A549 (cell line): ENCODE measurements at regions not wholly inside any gene's neighbourhood (a gene's known extent, or its start where the extent isn't known, plus 50 kb on each side); places are given as distances from the start of the nearest gene placed in this dataset.

Experiments
- ATAC-seq, 2 experiments: fragments of 200-7000 bp in 1 of 2; fragments of >200 bp in 1 of 2; cut with Nextera tagmentation in 1 of 2; cut with Tn5 transposase in 1 of 2; 3 replicates each; pipeline versions ENCODE4 v1.8.0 to v1.9.1; 2018 to 2020; ENCODE audit warnings: mild to moderate bottlenecking in 1 of 2, moderate library complexity in 1 of 2
- CTCF ChIA-PET: fragments of 300-600 bp; sonication (Branson Sonifier 250); formaldehyde crosslinking; extraction: SDS; loops from one replicate; lab custom pipeline; 2021; ENCODE audit warnings: antibody characterized with exemption, inconsistent platforms; lab: Yijun Ruan, JAX
- POLR2A ChIA-PET: fragments of 350-600 bp; formaldehyde crosslinking; extraction: SDS; loops from one replicate; lab custom pipeline; 2021; ENCODE audit warnings: antibody characterized with exemption, inconsistent platforms; lab: Yijun Ruan, JAX
- DNase-seq, 2 experiments: peaks; one replicate each; pipeline versions ENCODE4 v3.0.0 to v3.0.0-alpha.2; 2011 to 2016; ENCODE audit warnings: low read depth in 1 of 2, low spot score in 1 of 2
- FAIRE-seq: peaks from 2 replicates; lab custom pipeline; 2011; peaks lifted over from hg19 to GRCh38; lab: Jason Lieb, UNC
- H3K27ac ChIP-seq, 2 experiments: fragments of >200 bp; sonication (Bioruptor Twin); formaldehyde crosslinking; 3 replicates each; pipeline ENCODE4 v1.5.1; 2016 to 2017
- H3K4me1 ChIP-seq: fragments of >200 bp; sonication (Bioruptor Twin); formaldehyde crosslinking; 3 replicates; pipeline ENCODE4 v1.6.1; 2016
- H3K4me2 ChIP-seq: fragments of >200 bp; sonication (Bioruptor Twin); formaldehyde crosslinking; 3 replicates; pipeline ENCODE4 v1.6.1; 2016
- H3K4me3 ChIP-seq: fragments of >200 bp; sonication (Bioruptor Twin); formaldehyde crosslinking; 3 replicates; pipeline ENCODE4 v1.5.1; 2016
- H3K9me3 ChIP-seq: fragments of >200 bp; sonication (Bioruptor Twin); formaldehyde crosslinking; 3 replicates; pipeline ENCODE4 v1.6.1; 2016
- CBX8 ChIP-seq: fragments of 200-600 bp; sonication (generic); IDR thresholded peaks from 2 replicates; pipeline ENCODE4 v1.6.1; 2016
- CHD4 ChIP-seq: fragments of 200-600 bp; sonication (generic); IDR thresholded peaks from 2 replicates; pipeline ENCODE4 v1.6.1; 2016; ENCODE audit warnings: antibody characterized with exemption, mild to moderate bottlenecking, borderline replicate concordance
- EHMT2 ChIP-seq: fragments of 200-600 bp; sonication (generic); IDR thresholded peaks from 2 replicates; pipeline ENCODE4 v1.6.1; 2016; ENCODE audit warnings: antibody characterized with exemption, low read depth, mild to moderate bottlenecking, moderate library complexity
- EP300 ChIP-seq, 2 experiments: fragments of >200 bp; sonication (Bioruptor Twin); formaldehyde crosslinking; IDR thresholded peaks; 2 replicates in 1 of 2; 3 replicates in 1 of 2; pipeline ENCODE4 v1.6.1; 2016 to 2017
- ESRRA ChIP-seq: fragments of 150-350 bp; IDR thresholded peaks from 2 replicates; pipeline ENCODE4 v1.6.1; 2014; ENCODE audit warnings: mild to moderate bottlenecking, low read length, borderline replicate concordance
- FOSB ChIP-seq: fragments of 250-450 bp; sonication (Bioruptor Pico); IDR thresholded peaks from 2 replicates; pipeline ENCODE4 v1.5.0; 2020; ENCODE audit warnings: mild to moderate bottlenecking, moderate library complexity
- FOSL2 ChIP-seq, 2 experiments: fragments of 450-650 bp in 1 of 2; fragments of >200 bp in 1 of 2; sonication (Bioruptor Twin) in 1 of 2; formaldehyde crosslinking; IDR thresholded peaks; 2 replicates each; pipeline versions ENCODE4 v1.5.0 to v1.6.1; 2016 to 2020; ENCODE audit warnings: mild to moderate bottlenecking in 1 of 2, moderate library complexity in 1 of 2
- GATA3 ChIP-seq: IDR thresholded peaks from 2 replicates; pipeline ENCODE4 v1.6.1; 2012; ENCODE audit warnings: borderline replicate concordance
- HEYL ChIP-seq: fragments of 250-450 bp; sonication (Bioruptor Pico); IDR thresholded peaks from 2 replicates; pipeline ENCODE4 v1.8.0; 2021; ENCODE audit warnings: mild to moderate bottlenecking, moderate library complexity
- HOXA7 ChIP-seq: fragments of 250-450 bp; sonication (Bioruptor Pico); IDR thresholded peaks from 2 replicates; pipeline ENCODE4 v1.5.0; 2020; ENCODE audit warnings: mild to moderate bottlenecking, moderate library complexity
- JUN ChIP-seq, 2 experiments: fragments of >200 bp; sonication (Bioruptor Twin); formaldehyde crosslinking; IDR thresholded peaks; 2 replicates in 1 of 2; 3 replicates in 1 of 2; pipeline ENCODE4 v1.6.1; 2016 to 2017
- KDM1A ChIP-seq: fragments of 200-600 bp; sonication (generic); IDR thresholded peaks from 2 replicates; pipeline ENCODE4 v1.6.1; 2016; ENCODE audit warnings: low read depth, mild to moderate bottlenecking
- MAZ ChIP-seq: fragments of 150-350 bp; IDR thresholded peaks from 2 replicates; pipeline ENCODE4 v1.6.1; 2014; ENCODE audit warnings: antibody characterized with exemption, low read depth, low read length, borderline replicate concordance
- MYC ChIP-seq: IDR thresholded peaks from 2 replicates; pipeline ENCODE4 v1.6.1; 2012; ENCODE audit warnings: mild to moderate bottlenecking, inconsistent platforms, low read length, improper control_type of control experiment, borderline replicate concordance
- PHF8 ChIP-seq: fragments of 200-600 bp; sonication (generic); IDR thresholded peaks from 2 replicates; pipeline ENCODE4 v1.6.1; 2016; ENCODE audit warnings: low read depth, mild to moderate bottlenecking, antibody characterized with exemption, moderate library complexity, borderline replicate concordance
- POLR2A ChIP-seq: IDR thresholded peaks from 2 replicates; pipeline ENCODE4 v1.6.1; 2012; ENCODE audit warnings: mild to moderate bottlenecking, low read length
- SMC3 ChIP-seq: fragments of >200 bp; sonication (Bioruptor Twin); formaldehyde crosslinking; IDR thresholded peaks from 3 replicates; pipeline ENCODE4 v1.6.1; 2018; ENCODE audit warnings: inconsistent platforms
- SREBF2 ChIP-seq: fragments of 450-650 bp; IDR thresholded peaks from 2 replicates; pipeline ENCODE4 v1.6.1; 2014; ENCODE audit warnings: mild to moderate bottlenecking, moderate library complexity
- TFCP2L1 ChIP-seq: fragments of 250-450 bp; sonication (Bioruptor Pico); IDR thresholded peaks from 2 replicates; pipeline ENCODE4 v1.5.0; 2021; ENCODE audit warnings: mild to moderate bottlenecking
- TP53 ChIP-seq: fragments of 250-450 bp; sonication (Bioruptor Pico); IDR thresholded peaks from 2 replicates; pipeline ENCODE4 v1.5.0; 2021; ENCODE audit warnings: mild to moderate bottlenecking, moderate library complexity
- ZC3H11A ChIP-seq: fragments of 450-650 bp; IDR thresholded peaks from 2 replicates; pipeline ENCODE4 v1.6.1; 2014; ENCODE audit warnings: antibody characterized with exemption, mild to moderate bottlenecking
- ZNF302 ChIP-seq: fragments of 250-450 bp; sonication (Bioruptor Pico); IDR thresholded peaks from 2 replicates; pipeline ENCODE4 v1.9.0; 2021; ENCODE audit warnings: inconsistent platforms, mild to moderate bottlenecking, moderate library complexity
- ZSCAN20 ChIP-seq: fragments of 250-450 bp; sonication (Bioruptor Pico); IDR thresholded peaks from 2 replicates; pipeline ENCODE4 v1.8.0; 2022; ENCODE audit warnings: mild to moderate bottlenecking, moderate library complexity
- WGBS: methylation state at CpG from one replicate; pipeline ENCODE4 v1.1.6; 2017; ENCODE audit errors: missing lambda C conversion rate; 5-methylcytosine and 5-hydroxymethylcytosine counted together
- TF ChIP-seq, protein P1 (sequence below): IDR thresholded peaks from 2 replicates; pipeline ENCODE4 v1.6.1; 2012
- TF ChIP-seq, protein P2 (sequence below): fragments of >200 bp; sonication (Bioruptor Twin); formaldehyde crosslinking; IDR thresholded peaks from 3 replicates; pipeline ENCODE4 v1.6.1; 2016
- TF ChIP-seq, protein P3 (sequence below): fragments of 250-450 bp; sonication (Bioruptor Pico); IDR thresholded peaks from 2 replicates; pipeline ENCODE4 v1.5.0; 2020; ENCODE audit warnings: low read depth, mild to moderate bottlenecking, moderate library complexity
- TF ChIP-seq, protein P4 (sequence below): IDR thresholded peaks from 2 replicates; pipeline ENCODE4 v1.6.1; 2012; ENCODE audit warnings: low read depth, borderline replicate concordance

DNA sequence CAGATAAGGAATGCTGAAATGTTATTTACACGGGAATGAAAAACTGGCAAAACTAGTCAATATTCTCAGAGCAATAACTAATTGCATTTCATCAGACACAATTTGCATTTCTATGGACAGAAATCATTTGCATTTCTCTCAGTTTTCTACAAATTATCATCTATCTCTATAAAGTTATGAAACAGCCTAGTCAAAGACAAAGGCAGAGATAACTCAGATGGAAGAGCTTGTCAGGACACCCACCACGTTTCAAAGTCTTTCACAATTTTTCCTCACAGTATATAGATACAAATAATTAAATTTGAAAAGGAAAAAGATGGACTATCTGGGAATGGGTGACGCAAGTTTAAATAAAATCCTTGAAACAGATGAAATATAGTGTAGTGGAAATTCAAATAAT, 230.8 kb downstream of the GASK1B start:
- CTCF ChIA-PET = no interaction called here
- ATAC-seq (no peak), FAIRE-seq (no peak)

DNA sequence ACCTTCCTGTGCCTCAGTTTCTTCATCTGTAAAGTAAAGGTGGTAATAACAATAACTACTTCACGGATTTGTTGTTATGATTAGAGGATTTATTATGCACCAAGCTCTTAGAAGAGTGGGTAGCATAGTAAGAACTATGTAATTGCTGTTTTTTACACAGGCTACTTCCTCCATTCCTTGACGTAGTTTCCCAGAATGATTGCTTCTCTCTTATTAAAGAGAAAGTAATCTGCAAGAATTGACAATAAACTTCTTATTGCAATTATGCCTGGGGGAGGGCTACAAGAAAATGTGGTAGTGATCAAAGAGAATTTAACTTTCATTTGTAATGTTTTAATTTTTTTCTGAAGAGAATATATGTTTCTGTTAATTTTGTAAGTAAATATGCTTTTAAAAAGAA, 238.7 kb downstream of the GASK1B start:
- WGBS = 19% methylated on average over 2 of the region's 2 CpGs
- POLR2A ChIA-PET = no interaction called here
- no peak overlapping the region for H3K27ac ChIP-seq
- H3K4me2 ChIP-seq = no peak overlapping the region
- ATAC-seq (no peak), FAIRE-seq (no peak), DNase-seq (no peak)
- no peaks in the 10 kb centered on the region for H3K4me1 ChIP-seq
- no peak overlapping the region for H3K4me3 ChIP-seq
- H3K9me3 ChIP-seq = no peaks in the 10 kb centered on the region
- CTCF ChIA-PET = no interaction called here
- no peak for TF ChIP-seq EP300 (IDR thresholded peaks at IDR 0.05)
- TF ChIP-seq CBX8 = no peak
- TF ChIP-seq, protein P1, sequence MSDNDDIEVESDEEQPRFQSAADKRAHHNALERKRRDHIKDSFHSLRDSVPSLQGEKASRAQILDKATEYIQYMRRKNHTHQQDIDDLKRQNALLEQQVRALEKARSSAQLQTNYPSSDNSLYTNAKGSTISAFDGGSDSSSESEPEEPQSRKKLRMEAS = no peak
- TF ChIP-seq TP53 (CRISPR knock-in tag) = no peak
- no peak for TF ChIP-seq PHF8
- no peak for TF ChIP-seq EHMT2
- no peak for TF ChIP-seq KDM1A
- no peak for TF ChIP-seq FOSB (CRISPR knock-in tag)

More for the DNA sequence above, 230.8 kb downstream of the GASK1B start:
- Histone ChIP-seq H3K4me1 (no peaks in the 10 kb centered on the region), H3K27ac (no peak overlapping the region), H3K4me3 (no peak overlapping the region), H3K9me3 (no peaks in the 10 kb centered on the region), H3K4me2 (no peak overlapping the region)
- 30% methylated on average over 3 of the region's 3 CpGs for WGBS
- TF ChIP-seq GATA3 (no peak), HOXA7 (no peak), ZNF302 (CRISPR knock-in tag) (no peak), FOSL2 (IDR thresholded peaks at IDR 0.05) (no peak), FOSL2 (CRISPR knock-in tag; IDR thresholded peaks at IDR 0.05) (no peak), JUN (IDR thresholded peaks at IDR 0.05) (no peak), TFCP2L1 (CRISPR knock-in tag) (no peak), ZSCAN20 (no peak), EP300 (IDR thresholded peaks at IDR 0.05) (no peak), SREBF2 (no peak), PHF8 (no peak), ESRRA (no peak), MAZ (no peak), HEYL (CRISPR knock-in tag) (no peak), CHD4 (no peak), POLR2A (no peak), KDM1A (no peak), MYC (no peak)
- TF ChIP-seq, protein P1 = no peak
- TF ChIP-seq, protein P2, sequence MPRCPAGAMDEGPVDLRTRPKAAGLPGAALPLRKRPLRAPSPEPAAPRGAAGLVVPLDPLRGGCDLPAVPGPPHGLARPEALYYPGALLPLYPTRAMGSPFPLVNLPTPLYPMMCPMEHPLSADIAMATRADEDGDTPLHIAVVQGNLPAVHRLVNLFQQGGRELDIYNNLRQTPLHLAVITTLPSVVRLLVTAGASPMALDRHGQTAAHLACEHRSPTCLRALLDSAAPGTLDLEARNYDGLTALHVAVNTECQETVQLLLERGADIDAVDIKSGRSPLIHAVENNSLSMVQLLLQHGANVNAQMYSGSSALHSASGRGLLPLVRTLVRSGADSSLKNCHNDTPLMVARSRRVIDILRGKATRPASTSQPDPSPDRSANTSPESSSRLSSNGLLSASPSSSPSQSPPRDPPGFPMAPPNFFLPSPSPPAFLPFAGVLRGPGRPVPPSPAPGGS = no peak
- TF ChIP-seq, protein P3, sequence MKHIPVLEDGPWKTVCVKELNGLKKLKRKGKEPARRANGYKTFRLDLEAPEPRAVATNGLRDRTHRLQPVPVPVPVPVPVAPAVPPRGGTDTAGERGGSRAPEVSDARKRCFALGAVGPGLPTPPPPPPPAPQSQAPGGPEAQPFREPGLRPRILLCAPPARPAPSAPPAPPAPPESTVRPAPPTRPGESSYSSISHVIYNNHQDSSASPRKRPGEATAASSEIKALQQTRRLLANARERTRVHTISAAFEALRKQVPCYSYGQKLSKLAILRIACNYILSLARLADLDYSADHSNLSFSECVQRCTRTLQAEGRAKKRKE (CRISPR knock-in tag) = no peak
- POLR2A ChIA-PET = no interaction called here
- no peak for DNase-seq

DNA sequence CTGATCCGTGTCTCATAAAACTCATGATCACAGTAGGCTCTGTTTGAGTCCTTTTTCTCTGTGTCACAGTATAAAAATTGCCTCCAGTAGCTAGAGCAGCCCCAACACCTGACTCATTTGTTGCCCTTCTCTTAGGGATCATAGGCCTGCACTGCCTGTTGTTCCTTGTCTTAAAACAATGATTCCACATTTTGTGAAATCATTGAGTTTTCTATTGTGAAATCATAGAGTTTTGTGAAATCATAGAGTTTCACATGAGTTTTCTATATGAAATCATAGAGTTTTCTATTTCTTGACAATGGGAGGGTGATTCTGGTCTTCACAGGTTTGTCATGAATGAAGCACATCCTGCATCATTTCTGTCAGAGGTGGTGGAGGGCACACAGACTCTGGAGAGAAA, 239.9 kb downstream of the GASK1B start:
- no peak for DNase-seq
- Histone ChIP-seq H3K4me1 (no peaks in the 10 kb centered on the region), H3K4me3 (no peak overlapping the region), H3K27ac (no peak overlapping the region), H3K9me3 (no peaks in the 10 kb centered on the region), H3K4me2 (no peak overlapping the region)
- FAIRE-seq = no peak
- 56% methylated on average over 1 of the region's 1 CpG for WGBS
- CTCF ChIA-PET = no interaction called here
- TF ChIP-seq SREBF2 (no peak), ESRRA (no peak), SMC3 (no peak), ZC3H11A (no peak), KDM1A (no peak), POLR2A (no peak)
- TF ChIP-seq, protein P4, sequence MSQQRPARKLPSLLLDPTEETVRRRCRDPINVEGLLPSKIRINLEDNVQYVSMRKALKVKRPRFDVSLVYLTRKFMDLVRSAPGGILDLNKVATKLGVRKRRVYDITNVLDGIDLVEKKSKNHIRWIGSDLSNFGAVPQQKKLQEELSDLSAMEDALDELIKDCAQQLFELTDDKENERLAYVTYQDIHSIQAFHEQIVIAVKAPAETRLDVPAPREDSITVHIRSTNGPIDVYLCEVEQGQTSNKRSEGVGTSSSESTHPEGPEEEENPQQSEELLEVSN = no peak
- no peak for ATAC-seq
- POLR2A ChIA-PET = no interaction called here
